HG03196 (cell line): ENCODE measurements at regions not wholly inside any gene's neighbourhood (a gene's known extent, or its start where the extent isn't known, plus 50 kb on each side); places are given as distances from the start of the nearest gene placed in this dataset.

ENCODE experiments used
- ATAC-seq: cut with Tn5 transposase; IDR thresholded peaks from one replicate; pipeline ENCODE4 v1.9.1; 2021; ENCODE audit not compliant: unreplicated experiment

DNA sequence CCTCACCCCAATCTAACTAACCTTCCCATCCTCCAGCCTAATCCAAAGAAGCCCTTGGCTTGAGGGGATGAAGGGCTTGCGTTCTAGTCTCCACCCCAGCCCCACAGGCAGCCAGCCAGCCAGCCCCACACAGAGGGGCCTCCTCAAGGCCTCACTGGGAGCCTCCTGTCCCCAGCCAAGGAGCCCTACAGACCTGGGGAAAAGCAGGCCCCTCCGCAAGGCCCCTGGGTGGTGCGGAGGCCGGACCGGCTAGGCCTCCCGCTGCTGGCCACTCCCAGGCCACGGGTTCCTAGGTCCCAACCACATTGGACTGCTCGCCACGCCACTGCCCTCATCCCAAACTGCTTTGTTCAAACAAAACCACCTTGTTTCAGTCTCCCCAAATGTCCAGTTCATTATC, 78.0 kb downstream of the ZIC5 start:
- ATAC-seq: no peak

DNA sequence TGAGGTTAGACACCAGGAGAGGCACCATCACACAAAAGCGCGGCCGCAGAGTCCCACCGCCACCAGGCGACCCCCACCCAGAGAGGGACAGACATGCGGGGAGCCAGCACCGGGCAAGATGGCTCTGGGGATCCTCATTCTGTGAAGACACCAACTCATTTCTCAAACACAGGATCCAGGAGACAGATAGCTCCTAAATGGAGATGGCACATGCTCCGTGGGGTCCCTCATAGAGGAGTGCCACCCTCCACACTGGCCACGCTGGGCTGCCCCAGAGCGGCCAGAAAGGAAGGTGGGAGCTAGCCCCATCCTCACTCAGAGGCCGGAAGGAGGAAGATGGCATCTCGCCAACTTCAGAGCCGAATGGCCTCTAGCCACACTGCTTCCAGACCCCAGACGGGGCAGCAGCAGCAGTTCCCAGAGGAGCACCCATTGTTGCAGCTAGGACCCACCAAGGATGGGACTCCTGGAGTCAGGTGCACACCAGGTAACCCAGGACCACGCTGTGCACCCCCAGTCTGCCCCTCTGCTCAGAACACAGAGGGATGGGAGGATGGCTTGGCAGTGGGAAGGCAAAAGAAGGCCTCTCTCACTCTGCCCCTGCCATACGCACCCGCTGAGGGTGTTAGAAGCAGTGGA, 78.6 kb downstream of the ZIC5 start:
- no peak for ATAC-seq

DNA sequence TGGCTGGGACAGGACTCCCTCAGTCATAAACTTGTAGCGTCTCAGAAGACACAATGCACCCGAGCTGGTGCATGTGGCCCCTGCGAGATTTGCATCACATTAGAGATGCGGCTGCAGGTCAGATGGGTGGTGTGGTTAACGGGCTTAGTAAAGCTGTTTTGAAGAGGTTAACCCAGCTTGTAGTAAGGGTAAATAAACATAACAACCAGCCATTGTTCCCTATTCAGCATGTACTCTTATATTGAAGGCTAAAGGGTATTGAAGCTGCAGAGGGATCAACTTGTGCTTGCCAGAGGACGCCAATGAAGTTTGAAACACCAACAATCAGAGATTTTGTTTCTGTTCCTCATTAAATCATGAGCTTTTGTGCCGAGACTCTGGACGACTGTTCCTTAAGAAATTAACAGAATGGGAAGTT, 79.4 kb downstream of the ZIC5 start:
- ATAC-seq: no peak

DNA sequence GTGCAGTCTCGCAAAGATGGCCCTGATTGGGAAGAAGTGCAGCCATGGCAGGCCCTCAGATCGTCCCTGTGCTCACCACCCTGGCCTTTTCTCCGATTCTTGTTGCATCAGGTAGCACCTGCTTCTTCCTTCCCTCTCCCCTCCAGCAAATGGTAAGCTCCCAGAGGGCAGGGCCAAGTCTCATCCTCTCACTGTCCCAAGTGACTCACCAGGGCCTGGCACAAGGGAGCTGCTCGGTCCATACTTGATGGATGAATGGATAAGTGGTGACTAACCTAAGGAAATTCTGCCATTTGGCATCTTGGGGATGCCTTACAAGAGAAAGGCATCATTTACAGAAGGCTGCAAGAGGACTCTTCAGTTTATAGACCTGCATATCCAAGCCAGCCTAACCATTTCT, 84.9 kb downstream of the ZIC5 start:
- ATAC-seq: no peak

DNA sequence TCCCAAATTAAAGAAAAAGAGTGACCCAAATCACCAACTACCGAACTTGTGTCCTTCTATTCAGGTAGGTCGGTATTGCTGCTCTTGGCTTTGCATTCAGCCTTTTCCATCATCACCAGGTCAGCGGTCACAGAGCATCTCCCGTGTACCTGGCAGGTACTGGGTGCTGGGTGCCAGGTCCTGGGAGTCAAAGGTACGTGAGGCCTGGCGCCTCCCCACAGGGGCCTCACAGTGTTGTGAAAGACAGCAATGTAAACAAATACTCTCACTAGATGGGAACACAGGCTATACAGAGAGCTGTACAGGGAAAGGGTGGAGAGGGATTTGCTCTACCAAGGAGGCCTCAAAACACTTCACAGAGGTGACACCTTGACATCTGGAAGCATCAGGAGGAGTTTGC, 86.7 kb downstream of the ZIC5 start:
- ATAC-seq: no peak

DNA sequence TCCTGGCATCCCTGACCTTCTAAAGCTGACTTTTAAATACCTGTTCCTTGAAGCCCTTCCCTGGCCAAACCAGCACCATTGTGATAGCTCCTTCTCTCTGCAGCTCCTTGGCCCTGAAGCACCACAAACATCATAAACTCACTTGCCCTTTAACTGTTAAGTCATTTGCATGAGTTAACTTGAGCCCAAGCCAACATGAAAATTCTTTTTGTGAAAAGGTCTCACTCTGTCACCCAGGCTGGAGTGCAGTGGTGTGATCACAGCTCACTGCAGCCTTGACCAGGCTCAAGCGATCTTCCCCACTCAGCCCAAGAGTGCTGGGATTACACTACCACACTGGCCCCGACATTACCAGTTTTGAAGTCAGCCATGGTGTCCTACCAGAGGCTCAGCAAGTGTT, 87.8 kb downstream of the ZIC5 start:
- ATAC-seq: no peak

DNA sequence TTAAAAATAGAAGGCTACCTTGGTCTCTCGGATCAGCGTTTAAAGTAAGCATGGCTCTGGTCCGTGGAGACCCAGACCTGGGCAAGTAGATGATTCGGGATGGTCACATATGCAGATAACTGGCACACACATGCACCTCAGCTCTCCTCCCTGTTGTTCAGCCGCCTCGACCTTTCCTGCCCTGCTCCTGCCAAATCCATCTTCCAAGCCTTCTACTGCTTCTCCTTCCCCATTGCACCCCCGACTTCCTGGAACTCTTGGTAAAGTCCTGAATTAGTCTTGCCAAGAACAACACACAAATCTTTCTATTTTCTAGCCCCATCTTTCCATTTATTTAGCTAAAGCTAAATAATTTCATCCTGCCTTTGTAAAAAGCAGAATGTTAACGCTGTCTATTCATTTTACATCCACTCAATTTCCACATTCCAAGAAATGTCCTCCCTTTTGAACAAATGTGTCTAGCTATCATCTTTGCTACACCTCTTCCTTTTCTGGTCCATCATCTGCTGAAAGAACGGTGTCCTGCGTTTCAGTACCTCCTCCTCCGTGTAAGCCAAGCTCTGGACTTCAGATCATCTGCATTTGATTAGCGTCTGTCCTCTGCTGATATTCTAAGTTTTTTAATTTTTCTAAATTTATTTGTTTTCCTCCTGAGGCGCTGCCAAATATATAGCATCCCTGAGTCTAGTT, 92.5 kb downstream of the ZIC5 start:
- no peak for ATAC-seq

DNA sequence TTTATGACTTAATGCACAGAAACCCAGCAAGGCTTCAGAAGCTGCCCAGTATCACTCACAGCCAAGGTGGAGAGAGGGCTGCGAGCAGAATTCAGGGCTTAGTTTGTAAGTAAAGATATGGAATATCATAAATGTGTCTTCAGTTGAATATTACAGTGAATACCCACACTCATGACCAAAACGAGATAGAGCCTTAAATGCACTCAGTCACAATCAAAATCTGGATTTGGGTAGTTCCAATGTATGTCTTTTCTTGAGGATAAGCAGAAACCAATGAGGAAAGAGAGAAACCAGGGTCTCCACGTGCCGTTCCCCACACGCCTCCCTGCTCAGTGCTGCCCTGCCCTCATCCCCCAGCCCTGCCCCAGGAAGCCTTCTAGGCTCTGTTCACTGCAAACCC, 94.9 kb downstream of the ZIC5 start:
- ATAC-seq: no peak

DNA sequence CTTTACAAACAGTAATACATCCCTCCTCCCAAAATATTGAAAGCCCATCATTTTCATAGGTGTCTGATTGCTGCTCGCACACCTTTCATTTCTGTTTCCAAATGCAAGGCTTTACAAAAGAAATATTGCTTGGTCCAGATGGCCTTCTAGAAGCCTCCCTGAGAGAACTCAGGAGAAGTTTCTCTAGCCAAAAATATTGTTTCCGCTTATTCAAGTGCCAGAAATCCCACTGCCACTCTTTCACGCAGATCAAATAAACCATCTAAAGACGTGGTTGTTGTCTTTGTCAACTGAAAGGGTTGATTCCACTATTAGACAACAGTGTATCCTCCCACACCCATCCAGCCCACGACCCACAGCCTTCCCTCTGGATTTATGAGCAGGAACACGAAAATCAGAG, 96.2 kb downstream of the ZIC5 start:
- ATAC-seq: no peak

DNA sequence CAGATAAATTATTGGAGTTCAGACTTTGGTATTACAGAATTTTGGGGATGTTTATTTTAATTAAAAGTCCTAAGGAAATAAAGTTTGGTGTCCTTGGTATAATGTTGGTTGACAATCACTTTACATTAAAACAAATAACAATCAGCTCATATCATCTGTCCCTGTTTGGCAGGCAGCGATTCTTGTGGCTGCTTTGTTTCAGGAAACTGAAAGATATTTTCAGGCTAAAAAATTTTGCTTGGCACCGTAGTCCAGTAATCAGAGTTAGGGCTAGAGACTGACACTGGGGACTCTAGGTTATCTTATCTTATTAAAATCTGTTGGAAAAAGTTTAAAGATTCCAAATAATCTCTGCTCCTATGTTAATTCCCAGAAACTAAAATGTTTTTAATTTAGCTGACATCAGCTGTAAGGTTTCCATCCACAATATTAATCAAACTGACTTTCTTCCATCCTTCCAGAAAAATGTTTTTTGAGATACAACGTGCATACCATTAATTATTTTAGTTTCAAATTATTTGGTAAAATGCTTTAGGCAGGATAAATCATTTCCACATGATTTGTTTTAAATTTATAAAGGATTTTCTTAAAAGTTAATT, 97.6 kb downstream of the ZIC5 start:
- ATAC-seq: no peak

DNA sequence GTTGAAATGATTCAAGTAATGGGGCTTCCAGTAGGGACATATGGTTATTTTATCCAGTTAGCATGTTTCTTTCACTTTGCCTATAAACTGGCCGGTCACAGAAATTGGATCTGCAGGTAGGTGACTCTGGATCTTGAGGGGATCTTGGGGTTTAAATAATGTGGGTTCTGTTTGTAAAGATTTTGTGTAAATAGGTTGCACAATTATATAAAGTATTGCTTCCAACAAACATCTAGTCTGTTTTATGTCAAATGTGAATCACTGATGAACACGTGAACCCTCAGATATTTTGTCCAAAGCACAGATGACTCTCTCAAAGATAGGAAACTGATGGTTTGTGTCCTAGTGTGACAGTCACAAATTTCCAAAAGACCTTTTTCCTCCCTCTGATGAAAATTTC, 98.4 kb downstream of the ZIC5 start:
- ATAC-seq: no peak

DNA sequence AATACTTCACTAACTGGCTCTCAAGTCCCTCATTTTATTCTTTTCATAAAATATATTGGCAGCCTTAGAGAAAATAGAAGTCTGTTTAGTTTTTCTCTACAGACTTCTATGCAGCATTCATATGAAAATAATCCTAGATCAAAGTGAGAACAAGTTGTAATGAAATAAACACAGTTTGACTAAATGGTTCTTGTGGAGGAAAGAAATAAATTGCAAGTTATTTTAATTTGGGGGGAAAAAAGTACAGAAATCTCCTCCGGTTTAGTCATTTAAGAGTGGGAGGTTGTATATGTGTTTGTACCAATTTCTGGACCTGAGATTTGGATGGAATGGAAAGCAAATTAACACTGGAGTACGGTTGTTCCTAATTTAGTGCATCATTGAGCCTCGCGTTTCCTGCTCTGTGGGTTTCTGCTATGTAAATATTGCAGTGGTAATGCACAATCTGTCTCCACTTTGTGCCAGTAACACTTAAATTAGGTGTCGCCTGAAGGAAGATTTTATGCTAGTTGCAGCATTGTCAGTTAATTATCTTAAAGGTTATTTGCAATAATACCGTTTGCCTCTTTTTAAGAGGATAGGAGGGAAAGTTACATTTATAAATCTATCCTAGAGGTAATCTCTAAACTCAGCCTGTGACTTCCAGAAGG, 100.2 kb downstream of the ZIC5 start:
- ATAC-seq: no peak

DNA sequence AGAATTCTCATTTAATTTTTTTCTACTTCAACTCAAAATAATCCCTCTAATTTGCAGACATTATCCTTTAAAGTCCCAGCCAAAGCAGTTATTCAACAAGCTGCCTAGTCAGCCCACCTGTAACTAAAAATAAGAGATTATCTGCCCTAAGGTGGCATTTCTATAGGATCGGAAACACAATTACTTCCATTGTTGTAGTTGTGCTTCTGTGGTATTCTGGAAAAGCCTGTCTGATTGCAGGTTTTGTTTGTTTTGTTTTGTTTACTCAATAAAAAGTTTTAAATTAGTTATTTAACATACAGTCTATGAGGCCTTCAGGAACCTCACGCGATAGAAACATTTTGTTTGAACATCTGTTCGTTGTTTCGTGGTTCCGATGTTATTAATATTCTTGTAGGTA, 101.0 kb downstream of the ZIC5 start:
- no peak for ATAC-seq

DNA sequence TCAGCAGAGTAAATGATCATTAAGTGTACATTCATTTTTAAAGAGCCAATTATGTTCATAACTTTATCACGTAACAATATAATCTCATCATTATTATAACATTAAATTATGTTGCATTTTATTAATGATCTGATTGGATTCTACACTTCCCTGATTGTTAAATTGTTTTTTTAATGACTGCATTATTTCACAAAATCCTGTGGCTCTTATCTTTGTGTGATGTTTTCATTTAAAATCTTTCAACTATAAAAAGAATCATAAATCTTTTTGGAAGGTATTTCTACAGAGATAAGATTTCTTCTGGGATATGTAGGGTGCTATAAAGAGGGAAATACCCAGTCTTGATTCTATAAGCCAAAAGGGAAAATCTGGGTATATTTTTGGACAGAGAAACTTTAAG, 101.7 kb downstream of the ZIC5 start:
- ATAC-seq: no peak

DNA sequence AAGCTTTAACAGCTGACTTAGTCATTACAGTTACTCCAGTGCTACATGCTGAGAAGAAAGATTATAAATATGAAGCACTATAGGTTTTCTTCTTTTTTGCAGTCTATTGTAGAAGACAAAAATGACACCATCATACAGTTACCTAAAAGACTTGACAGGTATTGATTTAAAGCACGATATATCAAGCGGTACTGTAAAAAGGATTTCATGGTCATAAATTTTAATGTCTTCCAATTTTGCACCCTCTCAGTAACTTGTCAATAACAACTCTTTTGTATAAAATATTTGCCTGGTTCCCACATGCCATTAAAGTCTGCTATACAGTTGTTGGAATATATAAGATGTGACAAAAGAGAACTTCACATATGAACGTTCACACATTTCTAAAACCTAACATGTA, 102.8 kb downstream of the ZIC5 start:
- ATAC-seq: no peak

DNA sequence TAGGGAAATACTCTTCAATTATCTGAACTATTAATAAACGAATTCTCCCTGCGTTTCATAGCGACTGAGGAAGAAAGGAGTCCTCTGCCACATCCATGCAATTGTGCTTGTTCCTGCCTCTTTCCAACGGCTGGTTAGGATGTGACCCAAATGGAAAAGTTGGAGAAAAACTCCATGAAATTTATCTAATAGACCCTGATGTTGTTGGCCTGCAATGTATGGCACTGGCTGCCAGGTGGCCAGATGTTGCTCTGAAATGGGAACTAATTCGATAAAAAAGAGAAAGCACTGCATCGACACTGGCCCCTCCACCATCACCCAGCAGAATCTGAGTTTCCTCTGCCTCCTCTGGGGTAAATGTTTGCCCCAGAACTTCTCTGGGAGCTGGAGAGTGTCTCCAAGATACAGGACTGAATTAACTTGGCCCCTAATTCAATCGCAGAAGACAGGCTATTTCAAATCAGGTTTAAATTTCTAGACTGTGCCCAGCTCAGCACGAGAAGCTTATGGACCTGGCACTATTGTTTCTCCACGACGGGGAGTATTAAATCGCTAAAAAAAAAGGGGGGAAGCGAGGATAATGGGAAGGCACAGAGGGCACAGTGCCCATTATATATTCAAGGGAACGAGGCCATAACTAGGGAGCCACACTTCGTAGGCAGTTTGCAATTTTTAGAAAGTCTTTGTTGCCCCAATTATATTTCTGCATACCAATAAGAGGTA, 103.9 kb downstream of the ZIC5 start:
- no peak for ATAC-seq

DNA sequence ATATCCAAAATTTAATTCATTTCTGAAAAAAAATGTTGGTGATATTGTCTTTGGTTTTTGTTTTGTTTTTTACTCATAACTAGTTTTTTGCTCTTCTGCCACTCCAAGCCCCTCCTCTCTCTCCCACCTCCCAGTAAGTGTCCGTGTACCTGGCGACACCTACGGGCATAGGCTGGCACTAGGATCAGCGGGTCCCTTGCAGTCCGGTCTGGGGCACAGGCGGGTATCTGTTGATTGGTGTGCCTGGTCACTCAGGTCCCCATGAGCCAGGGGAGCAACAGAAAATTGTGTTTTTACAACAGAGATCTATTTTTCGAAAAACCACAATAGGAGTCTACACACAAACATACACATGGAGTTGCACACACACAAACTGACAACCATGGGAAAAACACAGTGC, 104.8 kb downstream of the ZIC5 start:
- no peak for ATAC-seq

DNA sequence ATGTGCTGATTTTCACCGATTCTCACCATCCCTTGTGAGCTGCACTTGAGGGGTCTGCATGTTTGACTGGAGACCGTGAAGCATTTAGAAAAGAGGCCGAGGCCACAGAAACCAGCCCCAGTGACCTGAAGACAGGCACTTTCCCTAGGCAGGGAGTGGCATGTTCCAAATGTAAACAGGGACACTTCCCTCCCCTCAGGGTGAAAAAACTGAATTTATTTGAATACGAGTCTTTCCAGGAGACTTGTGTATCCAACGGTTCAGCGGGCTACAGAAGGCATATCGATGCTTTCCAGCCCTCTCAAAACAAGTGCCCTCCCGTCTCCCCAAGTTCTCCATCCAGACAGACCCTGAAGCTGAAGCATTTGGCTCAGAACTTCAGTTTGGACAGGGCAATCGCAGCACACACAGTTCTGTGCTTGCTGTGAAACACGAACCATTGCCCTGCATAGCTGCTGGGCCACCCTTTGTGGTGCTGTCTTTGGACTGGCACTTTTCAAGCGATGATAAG, 106.1 kb downstream of the ZIC5 start:
- ATAC-seq: no peak

DNA sequence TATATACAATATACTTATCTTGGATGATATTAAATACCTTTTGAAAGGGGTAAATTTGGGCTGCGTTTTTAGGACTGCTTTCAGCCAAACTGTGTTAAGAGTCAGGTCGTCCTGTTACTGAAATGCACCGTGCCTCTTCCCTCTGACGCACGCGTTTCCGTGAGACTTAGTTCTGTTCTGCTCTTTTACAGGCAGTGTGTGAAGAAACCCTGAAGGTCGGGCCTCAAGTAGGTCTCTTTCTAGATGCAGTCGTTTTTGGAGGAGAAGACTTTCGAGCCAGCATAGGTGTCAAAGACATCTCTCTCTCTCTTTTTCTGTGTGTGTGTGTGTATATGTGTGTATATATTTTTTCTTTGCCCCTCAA, 107.0 kb downstream of the ZIC5 start:
- no peak for ATAC-seq

DNA sequence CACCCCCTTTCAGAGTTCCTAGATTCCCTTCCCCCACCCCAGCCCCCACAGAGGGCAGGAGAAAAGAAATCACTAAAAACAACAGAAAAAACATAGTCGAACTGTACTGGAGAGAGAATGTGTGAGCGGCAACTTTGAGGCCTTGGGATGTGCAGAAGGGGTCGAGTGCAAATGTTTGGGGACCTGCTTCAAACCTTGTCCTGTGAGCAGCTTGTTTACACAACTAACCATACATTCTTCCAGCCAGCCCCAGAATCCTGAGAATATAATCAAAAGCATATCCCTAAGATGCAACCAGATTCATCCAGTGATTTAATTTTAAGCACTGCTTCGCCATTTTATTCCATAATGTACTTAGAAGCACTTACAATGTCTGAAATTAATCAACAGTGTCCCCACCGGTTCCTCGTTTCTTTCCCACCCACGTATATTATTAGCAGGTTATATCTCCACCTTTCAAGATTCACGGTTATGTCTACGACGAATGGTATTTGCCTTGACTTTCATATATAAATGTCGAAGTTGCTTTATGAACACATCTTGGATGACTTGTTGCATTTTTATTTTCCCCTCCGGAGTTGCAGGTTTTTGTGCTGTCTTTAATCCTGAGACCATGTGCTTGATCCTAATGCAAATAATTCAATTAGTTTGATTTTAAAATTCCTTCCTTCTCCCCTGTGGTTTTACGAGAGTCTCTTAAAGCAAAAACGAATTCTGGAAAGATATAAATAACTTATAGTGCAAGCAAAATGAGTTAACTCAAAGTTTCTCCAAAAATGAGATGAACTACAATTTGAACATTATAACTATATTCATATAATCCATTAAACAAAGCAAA, 107.6 kb downstream of the ZIC5 start:
- ATAC-seq: no peak

DNA sequence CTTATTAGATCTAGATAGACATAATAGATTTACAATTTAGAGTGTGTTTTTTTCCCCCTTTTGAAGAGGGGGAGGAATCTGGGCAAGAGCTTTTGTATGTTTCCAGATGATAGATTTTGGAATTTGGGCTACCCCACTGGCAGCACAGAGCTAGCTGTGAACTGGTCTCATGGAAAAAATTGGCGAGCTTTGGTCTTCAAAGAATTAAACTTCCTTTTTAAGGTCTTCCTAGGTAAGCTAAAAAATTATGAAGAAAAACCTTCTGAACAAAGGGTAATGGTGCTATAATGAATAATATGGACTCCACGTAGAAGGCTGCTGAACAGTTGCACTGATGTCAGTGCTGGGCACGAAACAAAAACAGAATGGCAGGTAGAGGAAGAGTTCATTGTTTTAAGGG, 109.3 kb downstream of the ZIC5 start:
- no peak for ATAC-seq
